DOHH2 (cell line): ENCODE measurements at regions not wholly inside any gene's neighbourhood (a gene's known extent, or its start where the extent isn't known, plus 50 kb on each side); places are given as distances from the start of the nearest gene placed in this dataset.

Experiments
- CTCF ChIP-seq: fragments of 200-600 bp; sonication (generic); IDR thresholded peaks from one replicate; pipeline ENCODE4 v1.5.1; 2014; ENCODE audit warnings: antibody characterized with exemption, mild to moderate bottlenecking, low read depth, low read length; ENCODE audit not compliant: poor library complexity, severe bottlenecking
- EZH2phosphoT487 ChIP-seq: fragments of 200-600 bp; sonication (generic); IDR thresholded peaks from 2 replicates; pipeline ENCODE4 v1.6.1; 2017; ENCODE audit warnings: borderline replicate concordance, mild to moderate bottlenecking, antibody characterized with exemption, low read length, moderate library complexity, mixed read lengths

- TF ChIP-seq CTCF (no peak), EZH2phosphoT487 (no peak)
Measured at GRCh38 chr1:101175466-101175865, 61.4 kb upstream of the S1PR1 start.
